Peyer's patch (tissue), 4 donors: ENCODE measurements at regions not wholly inside any gene's neighbourhood (a gene's known extent, or its start where the extent isn't known, plus 50 kb on each side); places are given as distances from the start of the nearest gene placed in this dataset.

Experiments used
- CTCF ChIP-seq, 6 experiments: fragments of 450-650 bp in 4 of 6; fragments of 200-600 bp in 2 of 6; sonication (generic) in 1 of 6; IDR thresholded peaks; one replicate each; pipeline ENCODE4 v1.5.1; 2017 to 2019; ENCODE audit warnings: antibody characterized with exemption in 6 of 6, mild to moderate bottlenecking in 3 of 6, moderate library complexity in 1 of 6
- POLR2A ChIP-seq, 2 donors: fragments of 450-650 bp; IDR thresholded peaks; one replicate each; pipeline ENCODE4 v1.5.1; 2017; ENCODE audit warnings: antibody characterized with exemption in 2 of 2, mild to moderate bottlenecking in 2 of 2, moderate library complexity in 2 of 2

- no peak for TF ChIP-seq POLR2A (IDR thresholded peaks at IDR 0.05)
- TF ChIP-seq CTCF (IDR thresholded peaks at IDR 0.05) = no peak
These were observed 472.3 kb downstream of the TNS1 start for GRCh38 chr2:217530392-217531090.
